Thyroid gland (tissue), 4 donors: ENCODE measurements at regions not wholly inside any gene's neighbourhood (a gene's known extent, or its start where the extent isn't known, plus 50 kb on each side); places are given as distances from the start of the nearest gene placed in this dataset.

Source experiments
- POLR2A ChIP-seq, 2 donors: fragments of 450-650 bp; IDR thresholded peaks; one replicate each; pipeline ENCODE4 v1.6.1; 2017; ENCODE audit warnings: antibody characterized with exemption in 2 of 2, mild to moderate bottlenecking in 2 of 2, moderate library complexity in 1 of 2
- TF ChIP-seq, protein P1 (sequence below), 6 experiments: fragments of 200-600 bp in 3 of 6; fragments of 450-650 bp in 3 of 6; sonication (generic) in 3 of 6; IDR thresholded peaks; one replicate each; pipeline ENCODE4 v1.5.1; 2016 to 2019; ENCODE audit warnings: antibody characterized with exemption in 6 of 6, mild to moderate bottlenecking in 2 of 6, inconsistent platforms in 1 of 6, moderate library complexity in 1 of 6

DNA sequence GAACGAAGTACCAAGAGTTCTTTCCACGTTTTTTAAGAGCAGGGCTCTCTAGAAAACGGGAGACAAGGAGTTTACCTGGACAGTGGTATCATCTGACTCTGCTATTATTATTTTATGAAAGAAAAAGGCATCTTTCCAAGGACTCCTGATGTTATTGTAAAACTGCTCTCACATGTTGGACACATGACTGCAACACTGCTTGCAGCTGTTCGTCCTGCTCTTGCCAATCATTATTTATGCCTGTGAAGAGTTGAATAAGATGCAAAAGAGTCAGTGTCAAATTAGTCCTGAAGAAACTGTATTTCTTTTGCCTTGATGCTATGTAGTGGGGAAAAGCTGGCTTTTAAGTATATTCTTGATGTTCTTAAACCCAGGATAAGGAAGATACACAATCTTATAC lies 284.5 kb upstream of the PTGER4 start:
- TF ChIP-seq, protein P1, sequence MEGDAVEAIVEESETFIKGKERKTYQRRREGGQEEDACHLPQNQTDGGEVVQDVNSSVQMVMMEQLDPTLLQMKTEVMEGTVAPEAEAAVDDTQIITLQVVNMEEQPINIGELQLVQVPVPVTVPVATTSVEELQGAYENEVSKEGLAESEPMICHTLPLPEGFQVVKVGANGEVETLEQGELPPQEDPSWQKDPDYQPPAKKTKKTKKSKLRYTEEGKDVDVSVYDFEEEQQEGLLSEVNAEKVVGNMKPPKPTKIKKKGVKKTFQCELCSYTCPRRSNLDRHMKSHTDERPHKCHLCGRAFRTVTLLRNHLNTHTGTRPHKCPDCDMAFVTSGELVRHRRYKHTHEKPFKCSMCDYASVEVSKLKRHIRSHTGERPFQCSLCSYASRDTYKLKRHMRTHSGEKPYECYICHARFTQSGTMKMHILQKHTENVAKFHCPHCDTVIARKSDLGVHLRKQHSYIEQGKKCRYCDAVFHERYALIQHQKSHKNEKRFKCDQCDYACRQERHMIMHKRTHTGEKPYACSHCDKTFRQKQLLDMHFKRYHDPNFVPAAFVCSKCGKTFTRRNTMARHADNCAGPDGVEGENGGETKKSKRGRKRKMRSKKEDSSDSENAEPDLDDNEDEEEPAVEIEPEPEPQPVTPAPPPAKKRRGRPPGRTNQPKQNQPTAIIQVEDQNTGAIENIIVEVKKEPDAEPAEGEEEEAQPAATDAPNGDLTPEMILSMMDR (IDR thresholded peaks at IDR 0.05): no peak
- no peak for TF ChIP-seq POLR2A (IDR thresholded peaks at IDR 0.05)
